Thyroid gland (tissue), 4 donors: ENCODE measurements at regions not wholly inside any gene's neighbourhood (a gene's known extent, or its start where the extent isn't known, plus 50 kb on each side); places are given as distances from the start of the nearest gene placed in this dataset.

ENCODE experiments used
- DNase-seq, 2 donors: peaks; one replicate each; pipeline ENCODE4 v3.0.0-alpha.2; 2019
- H3K27ac ChIP-seq, 3 donors: fragments of 200-600 bp; sonication (generic); 1 replicate in 2 of 3; 2 replicates in 1 of 3; pipeline ENCODE4 v1.5.1; 2016 to 2019; ENCODE audit warnings: mild to moderate bottlenecking in 1 of 3, moderate library complexity in 1 of 3
- H3K27me3 ChIP-seq: fragments of 200-600 bp; sonication (generic); one replicate; pipeline ENCODE4 v1.5.1; 2019
- H3K36me3 ChIP-seq, 2 donors: fragments of 200-600 bp; sonication (generic); one replicate each; pipeline ENCODE4 v1.5.1; 2016 to 2019
- H3K4me1 ChIP-seq, 2 donors: fragments of 200-600 bp; sonication (generic); one replicate each; pipeline ENCODE4 v1.5.1; 2017 to 2019
- H3K4me3 ChIP-seq, 3 donors: fragments of 200-600 bp; sonication (generic); replicated peaks in 1 of 3; 1 replicate in 2 of 3; 2 replicates in 1 of 3; pipeline ENCODE4 v1.5.1; 2016; ENCODE audit warnings: mild to moderate bottlenecking in 1 of 3
- H3K9me3 ChIP-seq: fragments of 200-600 bp; sonication (generic); one replicate; pipeline ENCODE4 v1.5.1; 2017
- POLR2A ChIP-seq, 2 donors: fragments of 450-650 bp; IDR thresholded peaks; one replicate each; pipeline ENCODE4 v1.6.1; 2017; ENCODE audit warnings: antibody characterized with exemption in 2 of 2, mild to moderate bottlenecking in 2 of 2, moderate library complexity in 1 of 2
- WGBS, 2 donors: methylation state at CpG; one replicate each; pipeline ENCODE4 v1.1.5; 2017; 5-methylcytosine and 5-hydroxymethylcytosine counted together
- intact Hi-C: fragments of 100-400 bp; cut with DNase I; formaldehyde crosslinking; loops from one replicate; pipeline ENCODE4 v1.15.1; 2023
- TF ChIP-seq, protein P1 (sequence below), 6 experiments: fragments of 200-600 bp in 3 of 6; fragments of 450-650 bp in 3 of 6; sonication (generic) in 3 of 6; IDR thresholded peaks; one replicate each; pipeline ENCODE4 v1.5.1; 2016 to 2019; ENCODE audit warnings: antibody characterized with exemption in 6 of 6, mild to moderate bottlenecking in 2 of 6, inconsistent platforms in 1 of 6, moderate library complexity in 1 of 6

DNA sequence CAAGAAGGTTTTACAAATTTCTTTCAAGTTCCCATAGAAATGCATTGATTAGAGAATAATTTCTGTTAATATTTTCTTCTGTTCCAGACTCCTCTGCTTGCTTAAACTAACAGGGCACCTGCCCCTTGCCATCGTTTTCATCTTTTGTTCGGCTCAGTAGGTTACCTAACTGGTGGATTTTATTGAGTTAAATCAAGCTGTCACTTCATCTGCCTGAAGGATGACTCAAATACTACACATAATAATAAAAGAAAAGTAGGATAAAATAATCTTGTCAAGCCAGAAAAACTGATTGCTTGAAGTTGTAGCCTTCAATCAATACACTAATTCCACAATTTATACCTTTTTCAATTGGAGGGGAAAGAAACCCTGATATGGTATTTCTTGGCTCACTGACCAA lies 234.0 kb downstream of the NR4A2 start:
- WGBS, 2 donors = 80 to 86% methylated on average over 2 of the region's 2 CpGs
- DNase-seq = no peak
- Histone ChIP-seq H3K4me1 (no peaks in the 10 kb centered on the region), H3K4me3 (no peak overlapping the region), H3K9me3 (no peaks in the 10 kb centered on the region), H3K27ac (no peak overlapping the region), H3K27me3 (no peaks in the 10 kb centered on the region), H3K36me3 (no peaks in the 10 kb centered on the region)
- intact Hi-C loops = no loop called here
- no peak for TF ChIP-seq POLR2A (IDR thresholded peaks at IDR 0.05)
- TF ChIP-seq, protein P1, sequence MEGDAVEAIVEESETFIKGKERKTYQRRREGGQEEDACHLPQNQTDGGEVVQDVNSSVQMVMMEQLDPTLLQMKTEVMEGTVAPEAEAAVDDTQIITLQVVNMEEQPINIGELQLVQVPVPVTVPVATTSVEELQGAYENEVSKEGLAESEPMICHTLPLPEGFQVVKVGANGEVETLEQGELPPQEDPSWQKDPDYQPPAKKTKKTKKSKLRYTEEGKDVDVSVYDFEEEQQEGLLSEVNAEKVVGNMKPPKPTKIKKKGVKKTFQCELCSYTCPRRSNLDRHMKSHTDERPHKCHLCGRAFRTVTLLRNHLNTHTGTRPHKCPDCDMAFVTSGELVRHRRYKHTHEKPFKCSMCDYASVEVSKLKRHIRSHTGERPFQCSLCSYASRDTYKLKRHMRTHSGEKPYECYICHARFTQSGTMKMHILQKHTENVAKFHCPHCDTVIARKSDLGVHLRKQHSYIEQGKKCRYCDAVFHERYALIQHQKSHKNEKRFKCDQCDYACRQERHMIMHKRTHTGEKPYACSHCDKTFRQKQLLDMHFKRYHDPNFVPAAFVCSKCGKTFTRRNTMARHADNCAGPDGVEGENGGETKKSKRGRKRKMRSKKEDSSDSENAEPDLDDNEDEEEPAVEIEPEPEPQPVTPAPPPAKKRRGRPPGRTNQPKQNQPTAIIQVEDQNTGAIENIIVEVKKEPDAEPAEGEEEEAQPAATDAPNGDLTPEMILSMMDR (IDR thresholded peaks at IDR 0.05) = no peak

DNA sequence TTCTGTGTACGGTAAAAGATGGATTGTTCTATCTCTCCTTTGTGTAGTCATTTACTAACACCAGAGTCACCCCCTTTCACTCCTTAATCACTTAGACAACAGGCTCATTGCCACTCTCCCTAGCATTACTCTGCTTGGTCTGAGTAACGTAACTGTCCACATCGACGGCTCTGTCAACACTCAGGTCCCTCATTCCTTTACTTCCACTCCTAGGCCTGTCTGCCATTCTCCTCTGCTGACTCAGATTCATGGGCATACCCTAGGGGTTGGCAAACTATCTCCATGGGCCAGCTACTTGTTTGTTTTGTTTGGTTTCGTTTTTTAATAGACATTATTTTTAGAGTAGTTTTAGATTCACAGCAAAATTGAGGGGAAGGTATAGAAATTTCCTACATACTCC lies 243.9 kb downstream of the NR4A2 start:
- Histone ChIP-seq H3K4me1 (peaks cover 0 to 7% of the 10 kb centered on the region in 2 donors), H3K9me3 (no peaks in the 10 kb centered on the region), H3K27me3 (no peaks in the 10 kb centered on the region), H3K4me3 (no peak overlapping the region), H3K36me3 (no peaks in the 10 kb centered on the region), H3K27ac (no peak overlapping the region)
- TF ChIP-seq, protein P1 (IDR thresholded peaks at IDR 0.05) = no peak
- no peak for TF ChIP-seq POLR2A (IDR thresholded peaks at IDR 0.05)
- intact Hi-C loops = no loop called here
- WGBS, 2 donors = 75 to 87% methylated on average over 5 of the region's 5 CpGs
- DNase-seq = no peak

DNA sequence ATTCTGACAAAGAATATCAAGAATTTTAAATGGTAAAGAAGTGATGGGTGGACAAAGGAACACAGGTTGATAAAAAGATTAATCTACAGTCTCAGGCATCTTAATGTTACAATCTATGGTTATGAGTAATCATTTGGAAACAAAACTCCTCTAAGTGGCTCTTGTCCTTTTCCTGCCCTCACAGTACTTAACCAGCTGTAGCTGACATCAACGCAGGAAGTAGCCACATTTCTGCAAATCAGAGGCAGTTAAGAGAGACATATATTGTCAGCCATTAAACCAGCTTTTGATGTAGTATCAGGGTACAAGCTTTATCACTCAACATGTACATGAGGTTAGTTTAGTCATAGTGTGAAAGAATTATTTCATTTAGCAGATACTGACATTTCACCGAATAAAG lies 244.6 kb downstream of the NR4A2 start:
- DNase-seq = no peak
- no peak overlapping the region for H3K4me3 ChIP-seq
- H3K27ac ChIP-seq = no peak overlapping the region
- peaks cover 0 to 7% of the 10 kb centered on the region in 2 donors for H3K4me1 ChIP-seq
- H3K27me3 ChIP-seq = no peaks in the 10 kb centered on the region
- WGBS, 2 donors = 50 to 52% methylated on average over 2 of the region's 2 CpGs
- TF ChIP-seq POLR2A (IDR thresholded peaks at IDR 0.05) = no peak
- TF ChIP-seq, protein P1 (IDR thresholded peaks at IDR 0.05) = no peak
- H3K36me3 ChIP-seq = no peaks in the 10 kb centered on the region
- intact Hi-C loops = no loop called here
- H3K9me3 ChIP-seq = no peaks in the 10 kb centered on the region

DNA sequence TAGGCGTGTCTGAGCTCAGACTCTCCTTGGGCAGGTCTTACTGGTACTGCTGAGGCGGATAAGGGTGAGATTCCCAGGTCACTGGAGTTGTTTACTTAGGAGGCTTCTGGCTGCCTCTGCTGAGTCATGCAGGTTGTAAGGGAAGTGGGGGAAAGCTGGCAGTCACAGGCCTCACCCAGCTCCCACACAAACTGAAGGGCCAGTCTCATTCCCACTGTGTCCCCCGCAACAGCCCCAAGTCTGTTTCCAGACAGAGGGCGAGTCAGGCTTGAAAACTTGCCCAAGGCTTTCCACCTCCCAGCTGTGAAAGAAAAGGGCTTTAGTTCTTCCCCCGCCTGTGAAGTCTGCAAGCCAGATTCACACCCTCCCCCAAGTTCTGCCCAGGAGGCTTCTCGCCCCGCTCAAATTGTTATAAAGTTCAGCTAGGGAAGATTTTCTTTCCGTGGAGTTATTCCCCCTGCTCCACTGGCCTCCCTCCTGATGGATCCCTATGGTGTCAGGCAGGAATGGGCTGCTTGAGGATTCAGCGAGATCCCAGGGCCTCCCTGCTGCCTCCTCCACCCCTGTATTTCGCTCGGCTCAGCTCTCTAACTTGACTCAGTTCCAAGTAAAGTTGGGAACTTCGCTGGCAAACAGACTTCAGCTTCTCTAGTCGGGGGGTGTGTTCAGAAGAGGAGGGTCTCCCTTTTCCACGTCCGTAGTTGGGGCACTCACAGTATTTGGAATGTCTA lies 248.6 kb downstream of the NR4A2 start:
- WGBS, 2 donors = 79 to 80% methylated on average over 15 of the region's 15 CpGs
- Histone ChIP-seq H3K9me3 (no peaks in the 10 kb centered on the region), H3K36me3 (no peaks in the 10 kb centered on the region), H3K27me3 (no peaks in the 10 kb centered on the region), H3K4me1 (peaks cover 0 to 7% of the 10 kb centered on the region in 2 donors), H3K4me3 (no peak overlapping the region), H3K27ac (no peak overlapping the region)
- DNase-seq = peak in 1 of 2 donors; percentile 3
- TF ChIP-seq, protein P1 (IDR thresholded peaks at IDR 0.05) = no peak
- no peak for TF ChIP-seq POLR2A (IDR thresholded peaks at IDR 0.05)
- intact Hi-C loops = no loop called here

DNA sequence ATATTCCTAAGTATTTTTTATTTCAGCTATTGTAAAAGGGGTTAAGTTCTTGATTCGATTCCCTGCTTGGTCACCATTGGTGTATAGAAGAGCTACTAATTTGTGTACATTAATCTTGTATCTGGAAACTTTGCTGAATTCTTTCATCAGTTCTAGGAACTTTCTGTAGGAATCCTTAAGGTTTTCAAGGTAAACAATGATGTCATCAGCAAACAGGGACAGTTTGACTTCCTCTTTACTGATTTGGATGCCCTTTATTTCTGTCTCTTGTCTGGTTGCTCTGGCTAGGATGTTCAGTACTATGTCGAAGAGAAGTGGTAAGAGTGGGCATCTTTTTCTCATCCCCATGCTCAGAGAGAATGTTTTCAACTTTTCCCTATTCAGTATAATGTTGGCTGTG lies 252.7 kb downstream of the NR4A2 start:
- Histone ChIP-seq H3K36me3 (no peaks in the 10 kb centered on the region), H3K4me1 (no peaks in the 10 kb centered on the region), H3K27ac (no peak overlapping the region), H3K27me3 (no peaks in the 10 kb centered on the region), H3K4me3 (no peak overlapping the region), H3K9me3 (no peaks in the 10 kb centered on the region)
- intact Hi-C loops = no loop called here
- TF ChIP-seq, protein P1 (IDR thresholded peaks at IDR 0.05) = no peak
- no peak for TF ChIP-seq POLR2A (IDR thresholded peaks at IDR 0.05)
- DNase-seq = no peak
- WGBS, 2 donors = 90 to 91% methylated on average over 2 of the region's 2 CpGs
